H4 (cell line): ENCODE measurements at regions not wholly inside any gene's neighbourhood (a gene's known extent, or its start where the extent isn't known, plus 50 kb on each side); places are given as distances from the start of the nearest gene placed in this dataset.
"Not testable (repeated sequence)": the region's sequence is repeated elsewhere in the genome, so short reads cannot be mapped to it uniquely, and the experiment has no call there.

Source experiments
- DNase-seq: peaks from one replicate; pipeline ENCODE4 v3.0.0-alpha.2; 2015; ENCODE audit warnings: low spot score

GRCh38 chr22:40094485-40094884 is 83.2 kb upstream of the TNRC6B start:
- DNase-seq = no peak

GRCh38 chr22:40099887-40100286 is 77.8 kb upstream of the TNRC6B start:
- not testable (repeated sequence) for DNase-seq

DNA sequence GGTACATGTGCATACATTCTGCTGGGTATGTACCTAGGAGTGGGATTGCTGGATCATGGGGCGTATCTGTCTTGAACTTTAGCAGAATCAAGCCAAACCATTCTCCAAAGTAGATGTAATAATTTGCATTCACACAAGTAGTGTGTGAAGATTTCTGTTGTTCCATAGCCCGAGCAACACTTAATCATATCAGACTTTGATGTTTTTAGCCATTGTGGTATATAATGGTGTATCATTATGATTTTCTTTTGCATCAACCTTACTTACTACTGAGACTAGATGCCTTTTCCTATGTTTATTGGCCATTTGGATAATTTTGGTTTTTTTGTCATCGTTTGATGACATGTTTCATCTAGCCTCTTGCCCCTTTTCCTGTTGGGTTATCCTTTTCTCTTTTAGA is 72.0 kb upstream of the TNRC6B start:
- DNase-seq = no peak

DNA sequence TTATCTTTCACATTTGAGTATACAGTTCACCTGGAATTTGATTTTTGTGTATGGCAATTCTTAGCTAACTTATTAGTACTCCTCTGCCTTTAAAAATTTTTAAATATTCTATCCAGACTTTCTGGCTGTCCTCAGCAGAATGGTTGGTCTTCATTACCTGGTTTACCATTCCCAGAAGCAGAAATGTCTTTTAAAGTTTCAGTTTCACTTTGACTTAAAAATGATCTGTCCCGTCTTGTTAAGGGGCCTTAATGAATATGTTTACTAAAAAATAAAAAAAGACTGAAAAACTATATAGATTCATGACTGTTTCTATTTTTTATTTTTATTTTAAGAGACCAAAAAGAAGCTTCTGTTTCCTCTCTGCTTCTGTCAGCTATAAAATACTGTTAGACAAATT is 70.5 kb upstream of the TNRC6B start:
- peak; percentile 16 for DNase-seq

DNA sequence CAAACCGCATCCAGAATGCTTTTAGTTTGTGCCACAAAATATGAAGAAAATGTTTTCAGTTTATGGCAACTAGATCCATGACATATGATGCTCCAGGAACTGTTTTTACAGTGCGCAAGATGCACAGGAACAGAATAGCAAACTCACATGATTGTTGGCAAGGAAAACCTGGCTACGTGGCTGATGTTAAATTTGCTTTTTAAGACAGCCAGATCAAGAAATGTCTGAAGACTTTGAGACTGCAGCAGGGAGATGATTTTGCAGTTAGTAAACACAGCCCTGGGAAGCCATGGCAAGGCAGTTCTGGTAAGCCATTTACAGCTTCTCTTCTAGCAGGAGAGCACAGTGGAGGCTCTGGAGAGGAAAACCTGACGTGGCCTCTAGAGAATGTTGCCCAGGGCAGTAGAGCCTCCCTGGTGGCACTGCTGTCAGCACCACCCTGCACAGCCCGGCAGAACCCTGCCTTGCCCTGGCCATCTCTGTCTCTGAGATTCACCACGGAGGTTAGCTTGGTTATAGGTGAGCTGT is 69.8 kb upstream of the TNRC6B start:
- DNase-seq = peak; percentile 48

DNA sequence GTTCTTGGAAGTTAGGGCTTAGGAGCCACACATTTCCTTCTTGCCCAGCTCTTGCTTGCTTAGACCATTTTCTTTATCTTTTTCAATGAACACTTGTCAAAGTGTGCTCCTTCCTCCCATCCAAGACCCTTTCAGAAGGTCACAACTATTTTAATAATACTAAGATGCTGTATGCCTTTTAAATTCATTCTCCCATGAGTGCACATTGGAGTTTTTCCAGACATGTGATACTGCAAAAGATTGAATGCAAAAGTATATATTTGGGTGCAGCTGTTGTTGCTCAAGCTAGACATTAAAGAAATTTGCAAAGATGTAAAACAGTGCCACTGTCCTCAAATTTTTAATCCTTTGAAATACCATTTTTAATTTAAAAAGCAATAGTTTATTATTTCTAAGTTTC is 69.3 kb upstream of the TNRC6B start:
- DNase-seq = no peak

- not testable (repeated sequence) for DNase-seq
Measured at GRCh38 chr22:40108926-40109325, 68.8 kb upstream of the TNRC6B start.

DNA sequence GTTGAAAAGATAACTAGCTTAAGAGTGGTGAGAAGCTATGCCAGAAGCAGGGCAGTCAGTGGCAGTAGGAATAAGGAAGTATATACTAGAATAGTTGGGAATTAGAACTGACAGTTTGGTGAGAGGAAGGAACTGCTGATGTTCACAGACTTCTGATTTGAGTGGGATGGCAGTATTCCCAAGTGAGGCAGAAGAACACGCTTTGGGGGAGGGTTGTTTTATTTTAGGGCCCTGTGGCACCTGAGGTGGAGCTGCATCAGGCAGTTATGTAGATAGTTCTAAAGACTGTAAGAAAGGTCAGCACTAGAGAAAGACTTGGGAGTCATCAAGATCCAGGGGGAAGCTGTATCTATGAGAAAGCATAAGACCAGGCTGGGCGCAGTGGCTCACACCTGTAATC is 66.3 kb upstream of the TNRC6B start:
- DNase-seq = no peak

DNA sequence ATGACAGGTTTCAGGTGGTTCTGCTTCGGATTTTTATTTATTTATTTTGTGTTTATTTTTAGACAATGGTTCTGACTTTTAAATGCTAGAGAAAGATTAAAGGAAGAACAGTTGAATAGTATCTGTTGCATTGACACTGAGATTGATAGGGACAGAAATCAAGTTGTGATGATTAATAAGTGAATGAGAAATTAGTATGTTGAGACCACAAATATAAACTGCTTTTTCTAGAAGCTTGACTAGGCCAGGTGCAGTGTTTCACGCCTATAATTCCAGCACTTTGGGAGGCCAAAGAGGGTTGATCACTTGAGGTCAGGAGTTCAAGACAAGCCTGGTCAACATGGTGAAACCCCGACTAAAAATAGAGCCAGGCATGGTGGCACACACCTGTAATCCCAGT is 65.1 kb upstream of the TNRC6B start:
- DNase-seq = no peak

GRCh38 chr22:40113696-40114095 is 64.0 kb upstream of the TNRC6B start:
- DNase-seq = no peak

DNA sequence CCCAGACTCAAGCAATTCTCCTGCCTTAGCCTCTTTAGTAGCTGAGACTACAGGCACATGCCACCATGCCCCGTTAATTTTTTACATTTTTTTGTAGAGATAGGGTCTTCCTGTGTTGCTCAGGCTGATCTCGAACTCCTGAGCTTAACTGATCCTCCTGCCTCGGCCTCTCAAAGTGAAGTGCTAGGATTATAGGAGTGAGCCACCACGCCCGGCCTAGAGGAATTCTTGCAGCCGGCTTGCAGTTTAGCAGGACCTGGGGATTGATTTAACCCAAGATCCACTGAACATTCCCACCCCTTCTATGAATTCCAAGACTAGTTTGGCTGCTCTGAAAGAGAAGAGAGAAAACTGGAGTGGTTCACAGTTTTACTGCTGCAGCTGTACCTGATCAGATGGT is 63.3 kb upstream of the TNRC6B start:
- DNase-seq = no peak

- no peak for DNase-seq
Measured at GRCh38 chr22:40116496-40117200, 61.1 kb upstream of the TNRC6B start.

- no peak for DNase-seq
Measured at GRCh38 chr22:40118979-40119378, 58.7 kb upstream of the TNRC6B start.

- no peak for DNase-seq
Measured at GRCh38 chr22:40120848-40121247, 56.9 kb upstream of the TNRC6B start.

DNA sequence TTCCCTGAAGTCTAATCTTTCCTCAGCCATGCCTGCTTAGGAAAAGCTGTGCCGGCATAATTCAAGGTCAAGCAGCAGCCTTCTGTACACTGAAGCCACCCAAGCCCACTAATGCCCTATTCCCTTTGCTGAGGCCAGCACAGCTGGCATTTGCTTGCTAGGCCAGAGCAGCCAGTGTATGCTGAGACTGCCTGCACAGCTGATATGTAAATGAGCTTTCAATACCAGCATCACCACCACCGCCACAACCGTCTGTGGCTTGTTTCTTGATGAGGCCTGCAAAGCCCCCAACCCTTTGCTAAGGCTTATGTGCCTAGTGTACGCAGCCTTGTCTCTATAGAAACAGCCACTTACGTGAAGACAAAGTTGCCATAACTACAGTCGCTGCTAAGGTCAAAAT is 56.3 kb upstream of the TNRC6B start:
- no peak for DNase-seq

- no peak for DNase-seq
Measured at GRCh38 chr22:40122792-40123191, 54.9 kb upstream of the TNRC6B start.

- no peak for DNase-seq
Measured at GRCh38 chr22:40123387-40123786, 54.3 kb upstream of the TNRC6B start.
